Astrocyte of the cerebellum (primary cell): ENCODE measurements at regions not wholly inside any gene's neighbourhood (a gene's known extent, or its start where the extent isn't known, plus 50 kb on each side); places are given as distances from the start of the nearest gene placed in this dataset.

Source experiments
- DNase-seq: peaks from one replicate; pipeline ENCODE4 v3.0.0-alpha.2; 2011; ENCODE audit warnings: low read depth
- H3K4me3 ChIP-seq: 2 replicates; pipeline ENCODE4 v1.5.1; 2011; ENCODE audit warnings: mild to moderate bottlenecking, low read depth, low read length, moderate library complexity
- in situ Hi-C: cut with HindIII; loops from 2 replicates; pipeline ENCODE4 v1.10.0; 2017; ENCODE audit warnings: low sequenced_read_pairs
- TF ChIP-seq, protein P1 (sequence below): IDR thresholded peaks from 2 replicates; pipeline ENCODE4 v1.5.1; 2012; ENCODE audit warnings: low read length, low read depth, moderate library complexity, mild to moderate bottlenecking; ENCODE audit errors: missing control alignments

DNA sequence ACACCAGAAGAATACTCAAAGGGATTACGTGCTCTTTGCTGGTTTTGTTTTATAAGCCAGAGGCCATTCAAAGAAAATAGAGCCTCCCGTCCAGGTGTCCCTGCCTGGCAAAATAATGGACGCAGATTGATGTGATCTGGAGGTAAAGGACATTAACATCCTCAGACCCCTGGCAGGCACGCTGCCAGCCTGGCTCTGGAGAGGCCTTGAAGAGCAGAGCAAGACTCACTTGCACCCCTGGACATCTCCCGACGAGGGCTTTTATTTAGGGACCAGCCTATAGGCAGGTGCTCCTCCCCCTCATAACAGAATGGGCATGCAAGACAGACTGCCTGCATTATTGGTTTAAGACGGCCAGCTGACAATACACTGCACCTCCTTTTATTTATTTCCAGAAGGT lies 291.3 kb downstream of the BCL11A start:
- in situ Hi-C loops: no loop called here
- no peak for DNase-seq
- no peak overlapping the region for H3K4me3 ChIP-seq
- TF ChIP-seq, protein P1, sequence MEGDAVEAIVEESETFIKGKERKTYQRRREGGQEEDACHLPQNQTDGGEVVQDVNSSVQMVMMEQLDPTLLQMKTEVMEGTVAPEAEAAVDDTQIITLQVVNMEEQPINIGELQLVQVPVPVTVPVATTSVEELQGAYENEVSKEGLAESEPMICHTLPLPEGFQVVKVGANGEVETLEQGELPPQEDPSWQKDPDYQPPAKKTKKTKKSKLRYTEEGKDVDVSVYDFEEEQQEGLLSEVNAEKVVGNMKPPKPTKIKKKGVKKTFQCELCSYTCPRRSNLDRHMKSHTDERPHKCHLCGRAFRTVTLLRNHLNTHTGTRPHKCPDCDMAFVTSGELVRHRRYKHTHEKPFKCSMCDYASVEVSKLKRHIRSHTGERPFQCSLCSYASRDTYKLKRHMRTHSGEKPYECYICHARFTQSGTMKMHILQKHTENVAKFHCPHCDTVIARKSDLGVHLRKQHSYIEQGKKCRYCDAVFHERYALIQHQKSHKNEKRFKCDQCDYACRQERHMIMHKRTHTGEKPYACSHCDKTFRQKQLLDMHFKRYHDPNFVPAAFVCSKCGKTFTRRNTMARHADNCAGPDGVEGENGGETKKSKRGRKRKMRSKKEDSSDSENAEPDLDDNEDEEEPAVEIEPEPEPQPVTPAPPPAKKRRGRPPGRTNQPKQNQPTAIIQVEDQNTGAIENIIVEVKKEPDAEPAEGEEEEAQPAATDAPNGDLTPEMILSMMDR: no peak

DNA sequence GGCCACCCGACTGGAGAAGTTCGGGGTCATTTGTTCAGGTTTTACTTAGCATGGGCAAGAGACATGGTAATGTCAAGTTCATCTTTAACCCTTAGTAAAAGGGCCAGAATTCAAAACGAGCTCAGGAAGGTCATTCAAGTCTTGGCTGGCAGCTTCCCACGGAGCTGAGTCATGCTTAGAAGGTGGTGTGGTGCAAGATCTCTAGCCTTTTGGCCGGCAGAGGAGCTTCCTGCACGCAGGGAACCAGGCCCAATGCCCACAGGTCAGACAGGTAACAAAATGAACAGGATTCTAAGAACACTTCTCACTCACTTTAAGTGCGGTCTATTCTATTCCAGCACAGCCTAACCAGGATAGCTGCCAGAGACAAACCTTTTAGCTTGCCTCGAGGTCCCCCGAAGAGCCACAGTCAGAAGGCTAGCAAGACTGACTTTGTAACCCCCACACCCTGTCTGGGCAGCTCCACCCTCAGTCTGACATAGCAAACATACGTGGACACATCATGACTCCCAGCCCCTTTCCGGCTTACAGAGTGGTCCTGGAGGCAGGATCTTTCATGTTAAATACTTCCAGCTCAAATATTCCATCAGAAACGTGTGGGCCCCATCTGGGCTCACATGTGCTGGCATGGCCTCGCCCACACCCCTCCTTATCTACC lies 292.7 kb downstream of the BCL11A start:
- in situ Hi-C loops: no loop called here
- H3K4me3 ChIP-seq: no peak overlapping the region
- DNase-seq: no peak
- TF ChIP-seq, protein P1: no peak

DNA sequence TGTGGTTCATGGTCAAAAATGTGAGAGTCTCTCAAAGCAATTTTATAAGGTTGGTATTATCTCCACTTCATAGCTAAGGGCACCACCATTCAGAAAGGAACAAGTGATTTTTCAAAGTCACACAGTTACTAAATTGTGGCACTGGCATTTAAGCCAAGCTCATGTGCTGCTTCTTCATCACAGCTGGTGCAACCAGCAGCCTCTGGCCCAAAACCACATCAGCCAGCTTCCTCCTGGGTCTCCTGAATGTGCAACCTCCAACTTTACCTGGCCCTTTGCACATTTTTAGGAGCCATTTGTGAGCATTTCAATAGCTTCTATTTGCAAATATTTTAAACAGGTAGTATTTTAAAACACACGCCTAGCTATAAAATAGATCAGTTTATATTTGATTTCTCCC lies 293.7 kb downstream of the BCL11A start:
- DNase-seq: no peak

DNA sequence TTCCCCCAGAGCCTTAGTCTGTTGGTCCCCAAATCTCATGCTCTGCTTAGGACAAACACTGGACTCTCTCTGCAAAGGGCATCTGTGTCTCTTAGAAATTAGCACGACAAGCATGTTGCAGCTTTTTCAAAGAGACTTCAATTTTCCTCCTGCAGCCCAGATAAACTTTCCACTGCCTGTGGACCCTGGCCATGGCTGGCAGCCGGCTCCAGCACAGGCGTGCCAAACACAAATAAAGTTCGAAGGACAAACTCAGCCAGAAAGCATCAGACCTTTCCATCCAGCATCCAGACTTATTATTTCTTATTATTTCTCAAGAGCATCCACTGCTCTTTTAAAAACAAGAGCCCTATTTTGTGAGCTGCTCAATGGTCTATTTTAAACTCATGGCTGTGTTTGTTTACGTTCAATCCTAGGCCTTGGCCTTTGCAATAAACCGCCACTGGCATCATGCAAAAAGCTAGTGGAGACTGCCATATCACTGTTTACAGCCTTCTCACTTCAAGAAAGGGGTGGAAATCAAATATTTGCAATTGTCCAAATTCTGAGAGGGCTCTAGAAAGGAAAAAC lies 300.8 kb downstream of the BCL11A start:
- no peak overlapping the region for H3K4me3 ChIP-seq
- TF ChIP-seq, protein P1: no peak
- no peak for DNase-seq
- in situ Hi-C loops: no loop called here

More for the DNA sequence above, 293.7 kb downstream of the BCL11A start:
- TF ChIP-seq, protein P1: no peak
- H3K4me3 ChIP-seq: no peak overlapping the region
- in situ Hi-C loops: loop anchor here (5.0 kb wide), 1 partner anchor 33 kb away; no protein-coding TSS in a partner anchor

DNA sequence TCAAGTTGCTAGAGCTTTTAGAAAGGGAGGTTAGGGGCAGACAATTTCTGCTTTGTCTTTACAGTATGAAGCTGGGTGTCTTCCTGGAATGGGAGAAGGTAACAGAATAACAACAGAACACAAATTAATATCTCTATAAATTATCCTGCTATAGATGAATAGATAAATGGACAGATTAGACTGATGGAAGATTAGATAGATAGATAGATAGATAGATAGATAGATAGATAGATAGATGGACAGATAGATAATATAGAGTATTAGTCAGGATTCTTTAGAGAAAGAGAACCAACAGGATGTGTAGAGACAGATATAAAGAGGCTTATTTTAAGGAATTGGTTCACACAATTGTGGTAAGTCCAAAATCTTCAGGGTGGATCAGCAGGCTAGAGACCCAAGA lies 302.2 kb downstream of the BCL11A start:
- in situ Hi-C loops: no loop called here
- DNase-seq: no peak
- H3K4me3 ChIP-seq: no peak overlapping the region
- TF ChIP-seq, protein P1: no peak

DNA sequence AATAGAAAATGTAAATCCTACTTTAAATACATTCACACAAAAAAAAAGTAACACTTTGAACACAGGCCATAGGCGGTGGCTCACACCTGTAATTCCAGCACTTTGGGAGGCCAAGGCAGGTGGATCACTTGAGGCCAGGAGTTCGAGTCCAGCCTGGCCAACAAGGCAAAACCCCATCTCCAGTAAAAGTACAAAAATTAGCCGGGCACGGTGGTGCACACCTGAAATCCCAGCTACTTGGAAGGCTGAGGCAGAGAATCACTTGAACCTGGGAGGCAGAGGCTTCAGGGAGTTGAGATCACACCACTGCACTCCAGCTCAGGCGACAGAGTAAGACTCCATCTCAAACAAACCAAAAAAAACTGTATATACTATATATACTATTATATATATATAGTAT lies 303.6 kb downstream of the BCL11A start:
- no peak for DNase-seq
- TF ChIP-seq, protein P1: no peak
- H3K4me3 ChIP-seq: no peak overlapping the region
- in situ Hi-C loops: no loop called here

DNA sequence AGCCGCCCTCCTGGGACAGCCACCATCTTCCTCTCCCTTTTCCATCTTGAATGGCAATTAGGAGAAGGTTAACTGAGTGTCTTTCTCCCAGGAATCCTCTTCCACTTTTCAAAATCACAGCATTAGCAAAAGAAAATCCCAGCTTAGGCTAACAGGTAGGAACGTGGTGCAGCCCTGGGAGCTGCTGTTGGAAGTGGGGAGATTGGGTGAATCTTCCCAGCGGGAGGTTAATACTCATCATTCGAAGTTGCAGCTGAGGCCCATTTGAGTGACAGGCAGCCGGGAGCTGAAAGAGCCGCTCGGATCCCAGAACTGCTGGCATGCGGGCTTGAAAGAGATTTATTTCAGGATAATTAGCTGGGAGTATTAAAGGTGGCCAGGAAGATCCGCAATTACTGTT lies 306.0 kb downstream of the BCL11A start:
- no peak overlapping the region for H3K4me3 ChIP-seq
- TF ChIP-seq, protein P1: no peak
- in situ Hi-C loops: no loop called here
- DNase-seq: no peak
